ENCODE measurements at regions not wholly inside any gene's neighbourhood (a gene's known extent, or its start where the extent isn't known, plus 50 kb on each side); places are given as distances from the start of the nearest gene placed in this dataset.

- ChIA-PET CTCF (no interaction called here), POLR2A (no interaction called here)
- no peak overlapping the region for H3K27ac Mint-ChIP-seq
- no peak for TF ChIP-seq CTCF (IDR thresholded peaks at IDR 0.05)
- no peak overlapping the region for H3K4me3 Mint-ChIP-seq
- H3K36me3 Mint-ChIP-seq (ENCODE audit: low read depth): no peaks in the 10 kb centered on the region
- H3K9me3 Mint-ChIP-seq: no peaks in the 10 kb centered on the region
- peaks cover 7% of the 10 kb centered on the region for H3K4me1 Mint-ChIP-seq (ENCODE audit: low read depth)
- DNase-seq: peak; percentile 21
- ATAC-seq: no peak
- intact Hi-C loops (cut with micrococcal nuclease): no loop called here
- H3K27me3 Mint-ChIP-seq: peaks cover 6% of the 10 kb centered on the region
Observed at GRCh38 chr1:50268049-50268448, 155.2 kb downstream of the DMRTA2 start.

GRCh38 chr1:50266509-50266908 lies 156.7 kb downstream of the DMRTA2 start:
- peak; percentile 12 for DNase-seq
- no peaks in the 10 kb centered on the region for H3K36me3 Mint-ChIP-seq (ENCODE audit: low read depth)

DNA sequence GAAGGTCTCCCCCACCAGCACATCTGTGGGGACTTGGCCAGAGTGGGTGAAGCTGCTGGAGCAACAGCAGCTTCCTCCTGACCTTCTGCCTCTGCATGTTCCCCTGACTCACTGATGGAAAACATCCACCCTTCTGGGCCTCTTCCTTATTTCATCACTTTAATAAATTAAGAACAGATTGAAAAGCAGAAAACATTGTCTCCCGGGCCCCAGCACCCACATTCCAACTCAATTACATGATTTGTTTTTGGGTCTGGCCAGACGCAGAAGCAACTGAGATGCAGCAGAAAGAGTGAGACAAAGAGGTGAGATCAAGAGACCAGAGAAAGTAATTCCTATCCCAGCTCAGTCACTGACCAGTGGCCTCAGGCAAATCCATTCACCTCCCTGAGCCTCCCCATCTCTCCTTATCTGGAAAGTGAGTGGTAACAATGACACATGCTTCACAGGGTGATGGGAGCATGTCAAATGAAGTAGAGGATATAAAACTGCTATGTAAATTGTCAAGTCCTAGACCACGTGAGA lies 157.1 kb downstream of the ELAVL4 start:
- CTCF ChIA-PET: no interaction called here
- ATAC-seq: peak; percentile 27
- TF ChIP-seq CTCF (IDR thresholded peaks at IDR 0.05): no peak
- Mint-ChIP-seq H3K27ac (no peak overlapping the region), H3K36me3 (ENCODE audit: low read depth) (no peaks in the 10 kb centered on the region), H3K27me3 (peaks cover 6% of the 10 kb centered on the region), H3K4me1 (ENCODE audit: low read depth) (peaks cover 7% of the 10 kb centered on the region), H3K4me3 (no peak overlapping the region), H3K9me3 (no peaks in the 10 kb centered on the region)
- POLR2A ChIA-PET: no interaction called here
- intact Hi-C loops (cut with micrococcal nuclease): no loop called here
- DNase-seq: no peak

More at GRCh38 chr1:50266509-50266908, 156.7 kb downstream of the DMRTA2 start:
- H3K27me3 Mint-ChIP-seq: peaks cover 6% of the 10 kb centered on the region
- TF ChIP-seq CTCF (IDR thresholded peaks at IDR 0.05): no peak
- ChIA-PET CTCF (no interaction called here), POLR2A (no interaction called here)
- intact Hi-C loops (cut with micrococcal nuclease): no loop called here
- peaks cover 7% of the 10 kb centered on the region for H3K4me1 Mint-ChIP-seq (ENCODE audit: low read depth)
- H3K27ac Mint-ChIP-seq: no peak overlapping the region
- no peak overlapping the region for H3K4me3 Mint-ChIP-seq
- no peaks in the 10 kb centered on the region for H3K9me3 Mint-ChIP-seq
- ATAC-seq: peak; percentile 39

- peaks cover 7% of the 10 kb centered on the region for H3K4me1 Mint-ChIP-seq (ENCODE audit: low read depth)
- no peak for TF ChIP-seq CTCF (IDR thresholded peaks at IDR 0.05)
- H3K9me3 Mint-ChIP-seq: no peaks in the 10 kb centered on the region
- H3K36me3 Mint-ChIP-seq (ENCODE audit: low read depth): no peaks in the 10 kb centered on the region
- POLR2A ChIA-PET: no interaction called here
- intact Hi-C loops (cut with micrococcal nuclease): no loop called here
- H3K27me3 Mint-ChIP-seq: peaks cover 6% of the 10 kb centered on the region
- no peak overlapping the region for H3K27ac Mint-ChIP-seq
- no peak for ATAC-seq
- no peak overlapping the region for H3K4me3 Mint-ChIP-seq
- DNase-seq: no peak
- CTCF ChIA-PET: no interaction called here
Observed at GRCh38 chr1:50264590-50264989, 155.9 kb downstream of the ELAVL4 start.

DNA sequence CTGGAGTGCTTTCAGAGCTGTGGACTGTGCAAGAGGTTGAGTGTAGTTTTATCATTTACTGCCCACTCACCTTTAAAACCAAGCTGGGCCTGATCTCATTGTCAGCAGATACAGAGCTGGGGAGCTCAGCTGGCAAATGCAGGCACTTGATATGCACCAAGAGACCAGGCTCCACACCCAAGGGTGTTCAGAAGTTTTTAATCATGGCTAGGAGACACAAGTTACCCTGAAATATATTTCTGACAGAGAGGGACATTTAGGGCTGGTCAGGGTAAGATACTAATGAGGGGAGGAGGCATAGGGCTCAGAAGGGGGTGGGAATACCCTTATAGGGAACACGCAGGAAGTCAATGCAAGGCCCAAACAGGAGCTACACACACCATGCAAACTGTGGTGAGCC lies 153.7 kb downstream of the ELAVL4 start:
- Mint-ChIP-seq H3K9me3 (no peaks in the 10 kb centered on the region), H3K27ac (no peak overlapping the region), H3K4me1 (ENCODE audit: low read depth) (peaks cover 7% of the 10 kb centered on the region), H3K36me3 (ENCODE audit: low read depth) (no peaks in the 10 kb centered on the region), H3K27me3 (peaks cover 4% of the 10 kb centered on the region), H3K4me3 (no peak overlapping the region)
- DNase-seq: no peak
- TF ChIP-seq CTCF (IDR thresholded peaks at IDR 0.05): no peak
- ATAC-seq: no peak
- POLR2A ChIA-PET: no interaction called here
- CTCF ChIA-PET: interaction anchor here (1.1 kb wide), 1 partner anchor 9 kb away, joined by 3 read pairs; no protein-coding TSS in a partner anchor
- intact Hi-C loops (cut with micrococcal nuclease): no loop called here

Data from activated CD8-positive, alpha-beta T cell treated with anti-CD3 and anti-CD28 coated beads for 36 hours (primary cell).